Lung (tissue), 11 donors: ENCODE measurements at regions not wholly inside any gene's neighbourhood (a gene's known extent, or its start where the extent isn't known, plus 50 kb on each side); places are given as distances from the start of the nearest gene placed in this dataset.

Experiments used
- ATAC-seq: fragments of 200-7000 bp; cut with Tn5 transposase; one replicate; pipeline ENCODE4 v1.9.1; 2020; ENCODE audit warnings: moderate number of reproducible peaks; ENCODE audit not compliant: insufficient read depth, low FRiP score
- DNase-seq, 3 donors: peaks; one replicate each; pipeline ENCODE4 v3.0.0-alpha.2; 2013 to 2017
- H3K27ac ChIP-seq, 2 donors: one replicate each; pipeline ENCODE4 v1.5.1; 2013; ENCODE audit warnings: mild to moderate bottlenecking in 2 of 2, moderate library complexity in 2 of 2, control low read depth in 1 of 2, inconsistent platforms in 1 of 2, low read depth in 1 of 2, low read length in 1 of 2
- H3K27me3 ChIP-seq, 3 donors: one replicate each; pipeline ENCODE4 v1.5.1; 2013; ENCODE audit warnings: low read length in 2 of 3; ENCODE audit not compliant: control insufficient read depth in 3 of 3, insufficient read depth in 3 of 3
- H3K36me3 ChIP-seq, 4 donors: one replicate each; pipeline ENCODE4 v1.5.1; 2013; ENCODE audit warnings: low read length in 4 of 4, mild to moderate bottlenecking in 1 of 4, moderate library complexity in 1 of 4; ENCODE audit not compliant: control insufficient read depth in 4 of 4, insufficient read depth in 4 of 4
- H3K4me1 ChIP-seq, 5 donors: one replicate each; pipeline ENCODE4 v1.5.1; 2013; ENCODE audit warnings: low read length in 5 of 5, mild to moderate bottlenecking in 2 of 5, moderate library complexity in 1 of 5; ENCODE audit not compliant: control insufficient read depth in 5 of 5, insufficient read depth in 5 of 5
- H3K4me3 ChIP-seq: one replicate; pipeline ENCODE4 v1.5.1; 2013; ENCODE audit warnings: mild to moderate bottlenecking, control low read depth, moderate library complexity
- H3K9ac ChIP-seq, 2 donors: one replicate each; pipeline ENCODE4 v1.5.1; 2013; ENCODE audit warnings: low read length in 2 of 2, control low read depth in 1 of 2; ENCODE audit not compliant: insufficient read depth in 1 of 2
- H3K9me3 ChIP-seq, 4 donors: one replicate each; pipeline ENCODE4 v1.5.1; 2013; ENCODE audit warnings: low read length in 3 of 4, mild to moderate bottlenecking in 1 of 4, moderate library complexity in 1 of 4; ENCODE audit not compliant: control insufficient read depth in 4 of 4, insufficient read depth in 3 of 4
- CTCF ChIP-seq: IDR thresholded peaks from 2 replicates; pipeline ENCODE4 v1.5.1; 2012; ENCODE audit warnings: mild to moderate bottlenecking; ENCODE audit errors: control extremely low read depth, extremely low read depth
- WGBS, 2 donors: extraction: QIAGEN DNeasy Blood & Tissue Kit; methylation state at CpG; one replicate each; pipeline ENCODE4 v1.1.7; 2013; 5-methylcytosine and 5-hydroxymethylcytosine counted together
- donor health status: control.
- donor health status: control.
- donor health status: Bipolar disorder and iron deficiency.
- donor health status: healthy.
- donor health status: DM: yes; HTN: yes; CAD: no.

DNA sequence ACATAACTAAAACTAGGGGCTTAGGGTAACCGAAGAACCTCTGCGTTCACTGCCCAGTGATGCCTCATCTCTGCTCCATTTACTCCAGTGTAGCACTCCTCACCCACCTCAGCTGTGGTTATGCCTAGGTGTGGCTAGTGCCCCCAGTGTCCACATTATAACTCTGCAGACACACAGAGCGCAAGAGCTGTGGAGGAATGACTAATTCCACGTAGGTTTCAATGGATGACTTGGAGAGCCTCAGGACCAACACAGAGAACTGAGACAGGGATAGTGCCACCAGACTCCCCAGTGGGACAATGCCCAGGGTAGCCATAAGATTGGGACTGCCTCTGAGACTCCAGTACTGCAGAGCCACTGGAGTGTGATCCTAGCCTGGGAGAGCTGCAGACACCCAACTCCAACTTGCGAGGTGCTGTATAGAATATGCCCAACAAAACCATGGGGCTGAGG is 542.4 kb upstream of the DIPK2B start:
- 83 to 93% methylated on average over 5 of the region's 5 CpGs for WGBS, 2 donors
- no peaks in the 10 kb centered on the region for H3K9me3 ChIP-seq
- no peak overlapping the region for H3K4me3 ChIP-seq
- no peak for ATAC-seq
- peaks cover 0 to 5% (median 0%) of the 10 kb centered on the region in 3 donors for H3K27me3 ChIP-seq
- no peak overlapping the region for H3K9ac ChIP-seq
- no peak for DNase-seq
- H3K4me1 ChIP-seq: no peaks in the 10 kb centered on the region
- no peak for TF ChIP-seq CTCF
- H3K36me3 ChIP-seq: peaks cover 0 to 7% (median 1%) of the 10 kb centered on the region in 4 donors
- H3K27ac ChIP-seq: no peak overlapping the region

- Histone ChIP-seq H3K9me3 (no peaks in the 10 kb centered on the region), H3K27me3 (peaks cover 0 to 5% (median 0%) of the 10 kb centered on the region in 3 donors), H3K9ac (no peak overlapping the region), H3K27ac (no peak overlapping the region), H3K4me1 (no peaks in the 10 kb centered on the region), H3K4me3 (no peak overlapping the region), H3K36me3 (no peaks in the 10 kb centered on the region)
- 61 to 74% methylated on average over 3 of the region's 3 CpGs for WGBS, 2 donors
- ATAC-seq (no peak), DNase-seq (peak in 1 of 3 donors; percentile 18)
- no peak for TF ChIP-seq CTCF
Observed at GRCh38 chrX:45740291-45740690, 539.6 kb upstream of the DIPK2B start.

DNA sequence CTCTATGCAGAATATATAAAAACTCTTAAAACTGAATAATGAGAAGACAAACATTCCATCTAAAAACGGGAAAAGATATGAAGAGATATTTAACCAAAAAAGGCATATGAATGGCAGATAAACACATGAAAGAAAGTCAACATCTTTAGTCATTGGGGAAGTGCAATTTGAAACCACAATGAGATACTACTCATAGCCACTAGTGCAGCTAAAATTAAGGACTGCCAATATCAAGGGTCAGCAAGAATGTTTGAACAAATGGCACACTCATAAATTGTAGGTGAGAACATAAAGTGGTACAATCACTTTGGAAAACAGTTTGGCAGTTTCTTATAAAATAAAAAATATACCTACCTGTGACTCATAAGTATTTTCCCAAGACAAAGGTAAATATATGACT is 534.9 kb upstream of the DIPK2B start:
- 44 to 83% methylated on average over 1 of the region's 1 CpG for WGBS, 2 donors
- peaks cover 0 to 10% (median 0%) of the 10 kb centered on the region in 3 donors for H3K27me3 ChIP-seq
- no peak overlapping the region for H3K4me3 ChIP-seq
- ATAC-seq (no peak), DNase-seq (no peak)
- H3K9ac ChIP-seq: no peak overlapping the region
- TF ChIP-seq CTCF: no peak
- no peaks in the 10 kb centered on the region for H3K4me1 ChIP-seq
- H3K36me3 ChIP-seq: no peaks in the 10 kb centered on the region
- no peak overlapping the region for H3K27ac ChIP-seq
- H3K9me3 ChIP-seq: no peaks in the 10 kb centered on the region

DNA sequence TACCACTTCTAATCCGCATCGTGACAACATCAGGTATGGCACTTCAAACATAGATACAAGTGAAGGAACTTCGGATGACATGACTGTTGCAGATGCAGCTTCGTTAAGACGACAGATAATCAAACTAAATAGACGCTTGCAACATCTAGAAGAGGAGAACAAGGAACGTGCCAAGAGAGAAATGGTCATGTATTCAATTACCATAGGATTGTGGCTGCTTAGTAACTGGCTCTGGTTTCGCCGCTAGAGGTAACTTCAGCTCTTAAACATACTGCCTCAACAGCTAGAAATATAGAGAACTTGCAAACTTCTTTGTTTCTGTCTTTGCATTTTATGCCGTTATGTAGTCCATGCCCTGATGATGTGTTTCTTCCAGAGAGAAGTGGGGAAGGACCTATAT is 530.8 kb upstream of the DIPK2B start:
- H3K36me3 ChIP-seq: no peaks in the 10 kb centered on the region
- no peaks in the 10 kb centered on the region for H3K4me1 ChIP-seq
- ATAC-seq (no peak), DNase-seq (no peak)
- no peak overlapping the region for H3K27ac ChIP-seq
- 84 to 99% methylated on average over 10 of the region's 10 CpGs for WGBS, 2 donors
- H3K9me3 ChIP-seq: no peaks in the 10 kb centered on the region
- H3K9ac ChIP-seq: no peak overlapping the region
- H3K27me3 ChIP-seq: peaks cover 0 to 15% (median 0%) of the 10 kb centered on the region in 3 donors
- H3K4me3 ChIP-seq: no peak overlapping the region
- no peak for TF ChIP-seq CTCF
